H1 (cell line): ENCODE measurements at regions not wholly inside any gene's neighbourhood (a gene's known extent, or its start where the extent isn't known, plus 50 kb on each side); places are given as distances from the start of the nearest gene placed in this dataset.

Experiments
- CTCF ChIA-PET: fragments of 300-600 bp; sonication (Branson Sonifier 250); formaldehyde crosslinking; loops from one replicate; lab custom pipeline; 2021; ENCODE audit not compliant: partially characterized antibody; lab: Charles Lee
- POLR2A ChIA-PET: fragments of 300-600 bp; sonication (Branson Sonifier 250); formaldehyde crosslinking; loops from one replicate; lab custom pipeline; 2021; ENCODE audit warnings: inconsistent platforms; ENCODE audit not compliant: partially characterized antibody; lab: Charles Lee
- DNase-seq, 2 experiments: peaks; one replicate each; pipeline versions ENCODE4 v3.0.0 to v3.0.0-alpha.2; 2010 to 2022; ENCODE audit warnings: low spot score in 2 of 2, low read depth in 1 of 2, mixed read lengths in 1 of 2
- FAIRE-seq: peaks from 2 replicates; lab custom pipeline; 2011; peaks lifted over from hg19 to GRCh38; lab: Jason Lieb, UNC
- H2AFZ ChIP-seq: 2 replicates; pipeline ENCODE4 v1.8.1; 2012; ENCODE audit warnings: low read length, inconsistent platforms
- H2AK5ac ChIP-seq: 2 replicates; pipeline ENCODE4 v1.6.1; 2013; ENCODE audit warnings: low read depth, low read length
- H2BK120ac ChIP-seq: replicated peaks from 2 replicates; pipeline ENCODE3; 2013; ENCODE audit warnings: low read depth, low read length, inconsistent platforms
- H2BK12ac ChIP-seq: 2 replicates; pipeline ENCODE4 v1.6.1; 2013; ENCODE audit warnings: low read depth, low read length
- H2BK15ac ChIP-seq: 2 replicates; pipeline ENCODE4 v1.6.1; 2013; ENCODE audit warnings: low read length
- H2BK20ac ChIP-seq: 2 replicates; pipeline ENCODE4 v1.6.1; 2013; ENCODE audit warnings: low read length
- H2BK5ac ChIP-seq: 2 replicates; pipeline ENCODE4 v1.6.1; 2013; ENCODE audit warnings: low read depth, low read length
- H3K14ac ChIP-seq: 2 replicates; pipeline ENCODE4 v1.6.1; 2013; ENCODE audit warnings: inconsistent platforms; ENCODE audit not compliant: insufficient read length
- H3K18ac ChIP-seq: 2 replicates; pipeline ENCODE4 v1.6.1; 2013; ENCODE audit warnings: low read length; ENCODE audit errors: extremely low read depth
- H3K23ac ChIP-seq: 2 replicates; pipeline ENCODE4 v1.6.1; 2013; ENCODE audit warnings: inconsistent platforms; ENCODE audit not compliant: insufficient read length
- H3K23me2 ChIP-seq: 2 replicates; pipeline ENCODE4 v1.6.1; 2013; ENCODE audit warnings: low read depth, low read length
- H3K27ac ChIP-seq: 2 replicates; pipeline ENCODE4 v1.6.1; 2011; ENCODE audit warnings: low read depth, low read length, inconsistent platforms
- H3K27me3 ChIP-seq, 4 experiments: replicated peaks in 1 of 4; 1 replicate in 1 of 4; 2 replicates in 3 of 4; pipeline versions ENCODE4 v1.6.1 to v1.8.1; 2011 to 2013; ENCODE audit warnings: low read length in 3 of 4, mild to moderate bottlenecking in 3 of 4, inconsistent platforms in 2 of 4, mixed read lengths in 2 of 4, moderate library complexity in 1 of 4; ENCODE audit not compliant: control insufficient read depth in 3 of 4, insufficient read depth in 3 of 4; ENCODE audit errors: extremely low read depth in 1 of 4
- H3K36me3 ChIP-seq, 4 experiments: 2 replicates each; pipeline versions ENCODE4 v1.6.1 to v1.8.1; 2011 to 2013; ENCODE audit warnings: mild to moderate bottlenecking in 4 of 4, low read length in 3 of 4, moderate library complexity in 2 of 4, control low read depth in 1 of 4, inconsistent platforms in 1 of 4; ENCODE audit not compliant: insufficient read depth in 4 of 4, control insufficient read depth in 2 of 4
- H3K4ac ChIP-seq: replicated peaks from 2 replicates; pipeline ENCODE3; 2013; ENCODE audit warnings: low read length, low read depth, mixed read lengths, inconsistent platforms; ENCODE audit not compliant: insufficient read length
- H3K4me1 ChIP-seq, 4 experiments: replicated peaks in 1 of 4; 1 replicate in 1 of 4; 2 replicates in 3 of 4; pipeline versions ENCODE4 v1.6.1 to v1.8.1; 2011 to 2013; ENCODE audit warnings: low read length in 3 of 4, inconsistent platforms in 2 of 4, mixed read lengths in 1 of 4; ENCODE audit not compliant: insufficient read depth in 4 of 4, control insufficient read depth in 3 of 4
- H3K4me2 ChIP-seq, 2 experiments: 2 replicates each; pipeline versions ENCODE4 v1.6.1 to v1.8.1; 2011 to 2013; ENCODE audit warnings: low read depth in 2 of 2, low read length in 2 of 2, control low read depth in 1 of 2, inconsistent platforms in 1 of 2, mild to moderate bottlenecking in 1 of 2; ENCODE audit not compliant: insufficient read depth in 1 of 2
- H3K4me3 ChIP-seq, 4 experiments: fragments of 200-600, 300-600 bp in 1 of 4; sonication (generic), shearing (Covaris generic), sonication (Bioruptor Twin) in 1 of 4; 2 replicates each; pipeline versions ENCODE4 v1.5.1 to v1.8.1; 2011 to 2016; ENCODE audit warnings: low read length in 4 of 4, low read depth in 3 of 4, control low read depth in 2 of 4, inconsistent platforms in 2 of 4, mild to moderate bottlenecking in 2 of 4, mixed read lengths in 1 of 4, moderate library complexity in 1 of 4; ENCODE audit not compliant: insufficient read depth in 2 of 4; ENCODE audit errors: extremely low read depth in 1 of 4
- H3K56ac ChIP-seq: replicated peaks from 2 replicates; pipeline ENCODE3; 2013; ENCODE audit warnings: low read depth, mild to moderate bottlenecking, mixed read lengths, low read length, inconsistent platforms; ENCODE audit not compliant: insufficient read length
- H3K79me1 ChIP-seq: 2 replicates; pipeline ENCODE4 v1.6.1; 2013; ENCODE audit warnings: low read depth, low read length, control low read depth
- H3K79me2 ChIP-seq, 2 experiments: 2 replicates each; pipeline versions ENCODE4 v1.6.1 to v1.8.1; 2012 to 2013; ENCODE audit warnings: low read length in 2 of 2, mild to moderate bottlenecking in 2 of 2, inconsistent platforms in 1 of 2; ENCODE audit not compliant: insufficient read depth in 2 of 2, control insufficient read depth in 1 of 2
- H3K9ac ChIP-seq, 4 experiments: replicated peaks in 1 of 4; 1 replicate in 1 of 4; 2 replicates in 3 of 4; pipeline versions ENCODE4 v1.6.1 to v1.8.1; 2011 to 2013; ENCODE audit warnings: low read depth in 3 of 4, low read length in 3 of 4, control low read depth in 2 of 4, mild to moderate bottlenecking in 2 of 4, moderate library complexity in 2 of 4, inconsistent platforms in 1 of 4; ENCODE audit errors: extremely low read depth in 1 of 4
- H3K9me3 ChIP-seq, 2 experiments: 2 replicates each; pipeline versions ENCODE4 v1.6.1 to v1.8.1; 2012 to 2013; ENCODE audit warnings: mild to moderate bottlenecking in 2 of 2, moderate library complexity in 2 of 2, control low read depth in 1 of 2, inconsistent platforms in 1 of 2, low read depth in 1 of 2, low read length in 1 of 2, mixed read lengths in 1 of 2; ENCODE audit not compliant: insufficient read depth in 2 of 2
- H4K20me1 ChIP-seq, 2 experiments: replicated peaks in 1 of 2; 2 replicates each; pipeline versions ENCODE3 to v1.8.1; 2011 to 2013; ENCODE audit warnings: inconsistent platforms in 2 of 2, low read length in 2 of 2, mild to moderate bottlenecking in 1 of 2; ENCODE audit not compliant: insufficient read depth in 2 of 2, control insufficient read depth in 1 of 2
- H4K5ac ChIP-seq: 2 replicates; pipeline ENCODE4 v1.6.1; 2013; ENCODE audit warnings: low read length, low read depth, mixed read lengths, inconsistent platforms; ENCODE audit not compliant: insufficient read length
- H4K8ac ChIP-seq: 2 replicates; pipeline ENCODE4 v1.8.0; 2013; ENCODE audit warnings: mild to moderate bottlenecking, moderate library complexity, low read length, inconsistent platforms; ENCODE audit not compliant: insufficient read depth; ENCODE audit errors: extremely low read depth
- H4K91ac ChIP-seq: replicated peaks from 2 replicates; pipeline ENCODE3; 2013; ENCODE audit warnings: low read length, mixed read lengths, inconsistent platforms; ENCODE audit not compliant: insufficient read length
- GABPA ChIP-seq: IDR thresholded peaks from 2 replicates; pipeline ENCODE4 v1.6.1; 2011; ENCODE audit warnings: mild to moderate bottlenecking, low read length, moderate library complexity, borderline replicate concordance; ENCODE audit not compliant: insufficient read depth
- ZNF274 ChIP-seq: IDR thresholded peaks from 2 replicates; pipeline ENCODE4 v1.7.0; 2012; ENCODE audit warnings: low read length, borderline replicate concordance; ENCODE audit errors: extremely low read depth
- WGBS, 2 experiments: shearing (Covaris generic) in 1 of 2; methylation state at CpG; one replicate each; pipeline versions ENCODE4 v1.1.6 to v1.1.7; 2013 to 2015; ENCODE audit warnings: low lambda C conversion rate in 2 of 2, mixed read lengths in 2 of 2, inconsistent platforms in 1 of 2, low coverage in 1 of 2, missing lambda C conversion rate in 1 of 2; ENCODE audit not compliant: insufficient replicate concordance in 2 of 2, insufficient coverage in 1 of 2, insufficient read length in 1 of 2; ENCODE audit errors: extremely low coverage in 1 of 2, missing lambda C conversion rate in 1 of 2; 5-methylcytosine and 5-hydroxymethylcytosine counted together
- TF ChIP-seq, protein P1 (sequence below): IDR thresholded peaks from 2 replicates; pipeline ENCODE4 v1.6.1; 2011; ENCODE audit warnings: low read length, improper control_type of control experiment
- TF ChIP-seq, protein P2 (sequence below): IDR thresholded peaks from 2 replicates; pipeline ENCODE4 v1.6.1; 2011; ENCODE audit warnings: low read depth, mild to moderate bottlenecking, low read length; ENCODE audit not compliant: insufficient read depth

DNA sequence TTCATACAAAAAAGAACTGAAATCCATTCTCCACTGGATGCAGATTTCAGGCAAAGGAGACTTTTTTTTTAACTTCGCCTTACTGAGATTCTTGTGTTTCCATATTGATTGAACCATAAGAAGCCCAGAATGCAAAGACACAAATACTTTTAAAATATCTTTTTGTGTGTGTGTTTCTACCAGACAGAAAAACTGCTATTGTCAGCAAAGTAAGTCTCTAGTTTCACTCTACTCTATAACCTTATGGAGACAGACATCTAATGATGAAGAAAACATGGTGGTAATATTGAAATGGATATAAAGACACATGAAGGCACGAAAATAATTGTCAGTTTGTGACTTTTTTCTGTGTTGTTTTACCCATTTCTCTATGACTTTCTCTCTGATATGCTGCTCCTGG lies 260.3 kb upstream of the RORB start:
- no peaks in the 10 kb centered on the region for H3K79me2 ChIP-seq
- H2BK15ac ChIP-seq: no peak overlapping the region
- no peaks in the 10 kb centered on the region for H3K79me1 ChIP-seq
- TF ChIP-seq GABPA (no peak), ZNF274 (no peak)
- TF ChIP-seq, protein P1, sequence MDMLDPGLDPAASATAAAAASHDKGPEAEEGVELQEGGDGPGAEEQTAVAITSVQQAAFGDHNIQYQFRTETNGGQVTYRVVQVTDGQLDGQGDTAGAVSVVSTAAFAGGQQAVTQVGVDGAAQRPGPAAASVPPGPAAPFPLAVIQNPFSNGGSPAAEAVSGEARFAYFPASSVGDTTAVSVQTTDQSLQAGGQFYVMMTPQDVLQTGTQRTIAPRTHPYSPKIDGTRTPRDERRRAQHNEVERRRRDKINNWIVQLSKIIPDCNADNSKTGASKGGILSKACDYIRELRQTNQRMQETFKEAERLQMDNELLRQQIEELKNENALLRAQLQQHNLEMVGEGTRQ: no peak
- TF ChIP-seq, protein P2, sequence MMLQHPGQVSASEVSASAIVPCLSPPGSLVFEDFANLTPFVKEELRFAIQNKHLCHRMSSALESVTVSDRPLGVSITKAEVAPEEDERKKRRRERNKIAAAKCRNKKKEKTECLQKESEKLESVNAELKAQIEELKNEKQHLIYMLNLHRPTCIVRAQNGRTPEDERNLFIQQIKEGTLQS: no peak
- no peaks in the 10 kb centered on the region for H3K23me2 ChIP-seq
- no peak overlapping the region for H3K27ac ChIP-seq
- FAIRE-seq (no peak), DNase-seq (no peak)
- H3K4ac ChIP-seq: no peak overlapping the region
- no peak overlapping the region for H3K9ac ChIP-seq
- H4K20me1 ChIP-seq: no peaks in the 10 kb centered on the region
- H4K8ac ChIP-seq: no peak overlapping the region
- no peaks in the 10 kb centered on the region for H3K36me3 ChIP-seq
- H3K56ac ChIP-seq: no peak overlapping the region
- no peaks in the 10 kb centered on the region for H3K27me3 ChIP-seq
- H3K18ac ChIP-seq: no peak overlapping the region
- no peak overlapping the region for H2AK5ac ChIP-seq
- no peak overlapping the region for H2AFZ ChIP-seq
- no peak overlapping the region for H2BK120ac ChIP-seq
- ChIA-PET POLR2A (no interaction called here), CTCF (no interaction called here)
- no peak overlapping the region for H2BK5ac ChIP-seq
- no peak overlapping the region for H3K4me3 ChIP-seq
- H2BK12ac ChIP-seq: no peak overlapping the region
- no peak overlapping the region for H2BK20ac ChIP-seq
- no peak overlapping the region for H3K23ac ChIP-seq
- H4K91ac ChIP-seq: no peak overlapping the region
- no peak overlapping the region for H4K5ac ChIP-seq
- H3K14ac ChIP-seq: no peak overlapping the region
- WGBS, 2 experiments: 94% methylated on average over 2 of the region's 2 CpGs; no CpG with 5 or more reads in 1 of the 2 experiments
- H3K4me1 ChIP-seq: no peaks in the 10 kb centered on the region
- no peak overlapping the region for H3K4me2 ChIP-seq
- H3K9me3 ChIP-seq: 0 out of 4 replicates have a peak, but pooled peaks cover 0 to 3% of the 10 kb centered on the region in 2 experiments
